GM12878 (cell line): ENCODE measurements at regions not wholly inside any gene's neighbourhood (a gene's known extent, or its start where the extent isn't known, plus 50 kb on each side); places are given as distances from the start of the nearest gene placed in this dataset.

Experiments
- ATAC-seq: fragments of 200-7000 bp; cut with Tn5 transposase; 3 replicates; pipeline ENCODE4 v1.9.1; 2020; ENCODE audit warnings: mild to moderate bottlenecking, moderate library complexity
- BruUV-seq: library from RNA; stranded (reverse); fragments of 400-500 nt; replicated peaks from 2 replicates; lab custom pipeline; 2021; lab: Mats Ljungman, UMichigan
- CTCF ChIA-PET: fragments of 300-600 bp; sonication (Branson Sonifier 250); formaldehyde crosslinking; extraction: SDS; loops from one replicate; lab custom pipeline; 2021; ENCODE audit warnings: inconsistent platforms; lab: Yijun Ruan, JAX
- POLR2A ChIA-PET: fragments of 350-600 bp; formaldehyde crosslinking; extraction: SDS; loops from one replicate; lab custom pipeline; 2021; ENCODE audit warnings: inconsistent platforms; lab: Charles Lee
- RAD21 ChIA-PET: fragments of 300-600 bp; sonication (Branson Sonifier 250); formaldehyde crosslinking; loops from one replicate; lab custom pipeline; 2023; ENCODE audit warnings: antibody characterized with exemption; ENCODE audit not compliant: unreplicated experiment; lab: Charles Lee
- SMC1A ChIA-PET: fragments of 300-600 bp; sonication (Branson Sonifier 250); formaldehyde crosslinking; loops from one replicate; lab custom pipeline; 2023; ENCODE audit not compliant: unreplicated experiment, uncharacterized antibody; lab: Charles Lee
- DNase-seq: peaks from one replicate; pipeline ENCODE4 v3.0.0-alpha.2; 2011; ENCODE audit warnings: low read depth, low spot score
- FAIRE-seq: peaks from 3 replicates; lab custom pipeline; 2011; peaks lifted over from hg19 to GRCh38; lab: Jason Lieb, UNC
- H2AFZ ChIP-seq: 2 replicates; pipeline ENCODE4 v1.6.0; 2011; ENCODE audit warnings: low read depth, low read length, control low read depth; ENCODE audit not compliant: control insufficient read depth
- H3K27ac ChIP-seq: 2 replicates; pipeline ENCODE4 v1.5.1; 2011; ENCODE audit warnings: control low read depth; ENCODE audit not compliant: control insufficient read depth, insufficient read depth
- H3K27me3 ChIP-seq, 2 experiments: replicated peaks in 1 of 2; 2 replicates each; pipeline versions ENCODE4 v1.6.0 to v1.6.1; 2011; ENCODE audit warnings: low read length in 1 of 2; ENCODE audit not compliant: control insufficient read depth in 2 of 2, insufficient read depth in 2 of 2
- H3K36me3 ChIP-seq, 2 experiments: 2 replicates each; pipeline ENCODE4 v1.5.1; 2011; ENCODE audit warnings: low read length in 1 of 2; ENCODE audit not compliant: control insufficient read depth in 2 of 2, insufficient read depth in 2 of 2
- H3K4me1 ChIP-seq: 2 replicates; pipeline ENCODE4 v1.6.1; 2011; ENCODE audit warnings: mild to moderate bottlenecking, low read length, moderate library complexity, mixed read lengths; ENCODE audit not compliant: control insufficient read depth, insufficient read depth
- H3K4me2 ChIP-seq: 2 replicates; pipeline ENCODE4 v1.6.0; 2011; ENCODE audit warnings: control low read depth; ENCODE audit not compliant: control insufficient read depth, insufficient read depth
- H3K4me3 ChIP-seq: fragments of 200-600 bp; sonication (generic); 2 replicates; pipeline ENCODE4 v1.5.1; 2016
- H3K79me2 ChIP-seq: 2 replicates; pipeline ENCODE4 v1.6.0; 2011; ENCODE audit warnings: low read length; ENCODE audit not compliant: control insufficient read depth, insufficient read depth
- H3K9ac ChIP-seq: 2 replicates; pipeline ENCODE4 v1.8.0; 2011; ENCODE audit warnings: low read length, control low read depth, mixed read lengths; ENCODE audit not compliant: control insufficient read depth, insufficient read depth
- H3K9me3 ChIP-seq: replicated peaks from 3 replicates; pipeline ENCODE4 v1.5.1; 2011; ENCODE audit warnings: mild to moderate bottlenecking, low read length; ENCODE audit not compliant: control insufficient read depth, insufficient read depth
- H4K20me1 ChIP-seq: 2 replicates; pipeline ENCODE4 v1.6.0; 2011; ENCODE audit not compliant: control insufficient read depth, insufficient read depth
- BHLHE40 ChIP-seq, 2 experiments: fragments of 450-650 bp in 1 of 2; IDR thresholded peaks; 2 replicates each; pipeline ENCODE4 v1.6.1; 2011 to 2017; ENCODE audit warnings: low read depth in 2 of 2, borderline replicate concordance in 1 of 2, improper control_type of control experiment in 1 of 2, low read length in 1 of 2, mild to moderate bottlenecking in 1 of 2
- E2F4 ChIP-seq: IDR thresholded peaks from 2 replicates; pipeline ENCODE4 v1.6.1; 2012; ENCODE audit warnings: low read depth, low read length, improper control_type of control experiment
- EED ChIP-seq: sonication (generic); IDR thresholded peaks from 2 replicates; pipeline ENCODE4 v1.6.1; 2016; ENCODE audit warnings: antibody characterized with exemption, low read depth
- ELK1 ChIP-seq: IDR thresholded peaks from 2 replicates; pipeline ENCODE4 v1.6.1; 2012; ENCODE audit warnings: low read depth, low read length, improper control_type of control experiment
- FOS ChIP-seq: IDR thresholded peaks from 3 replicates; pipeline ENCODE4 v1.6.1; 2011; ENCODE audit warnings: borderline replicate concordance; ENCODE audit not compliant: insufficient read length; ENCODE audit errors: extremely low read depth
- HDGF ChIP-seq: fragments of 450-650 bp; IDR thresholded peaks from 2 replicates; pipeline ENCODE4 v1.6.1; 2016; ENCODE audit warnings: antibody characterized with exemption
- IKZF1 ChIP-seq: fragments of 450-650 bp; conservative IDR thresholded peaks from 2 replicates; pipeline ENCODE4 v1.6.1; 2017; ENCODE audit warnings: antibody characterized with exemption, mild to moderate bottlenecking
- JUNB ChIP-seq: IDR thresholded peaks from 2 replicates; pipeline ENCODE4 v1.6.1; 2016; ENCODE audit warnings: antibody characterized with exemption, mild to moderate bottlenecking
- JUND ChIP-seq: IDR thresholded peaks from 2 replicates; pipeline ENCODE4 v1.6.1; 2012; ENCODE audit warnings: low read depth, mild to moderate bottlenecking, low read length, improper control_type of control experiment, moderate library complexity
- NFYA ChIP-seq: IDR thresholded peaks from 2 replicates; pipeline ENCODE4 v1.6.1; 2011; ENCODE audit warnings: low read depth, mild to moderate bottlenecking, low read length, improper control_type of control experiment, borderline replicate concordance
- PKNOX1 ChIP-seq: fragments of 450-650 bp; IDR thresholded peaks from 2 replicates; pipeline ENCODE4 v1.6.1; 2016; ENCODE audit warnings: mild to moderate bottlenecking
- RAD51 ChIP-seq: fragments of 450-650 bp; IDR thresholded peaks from 2 replicates; pipeline ENCODE4 v1.6.1; 2016; ENCODE audit warnings: moderate library complexity, mild to moderate bottlenecking, inconsistent platforms
- SKIL ChIP-seq: fragments of 450-650 bp; IDR thresholded peaks from 2 replicates; pipeline ENCODE4 v1.6.1; 2017; ENCODE audit warnings: mild to moderate bottlenecking, low read depth, inconsistent platforms; ENCODE audit not compliant: poor library complexity, severe bottlenecking
- SRF ChIP-seq, 2 experiments: IDR thresholded peaks; 2 replicates each; pipeline ENCODE4 v1.6.1; 2011; ENCODE audit warnings: low read depth in 2 of 2, low read length in 2 of 2, mild to moderate bottlenecking in 1 of 2, moderate library complexity in 1 of 2
- TAF1 ChIP-seq: IDR thresholded peaks from 2 replicates; pipeline ENCODE4 v1.6.1; 2011; ENCODE audit warnings: mild to moderate bottlenecking, low read depth, low read length, borderline replicate concordance
- TCF7 ChIP-seq: IDR thresholded peaks from 2 replicates; pipeline ENCODE4 v1.6.1; 2014; ENCODE audit warnings: antibody characterized with exemption, borderline replicate concordance
- ZNF384 ChIP-seq: IDR thresholded peaks from 2 replicates; pipeline ENCODE4 v1.6.1; 2012; ENCODE audit warnings: low read depth, mild to moderate bottlenecking, low read length, improper control_type of control experiment, borderline replicate concordance
- WGBS: methylation state at CpG from one replicate; pipeline ENCODE4 v1.1.6; 2016; ENCODE audit warnings: low lambda C conversion rate; ENCODE audit not compliant: insufficient replicate concordance, insufficient coverage; ENCODE audit errors: missing lambda C conversion rate; 5-methylcytosine and 5-hydroxymethylcytosine counted together
- in situ Hi-C: fragments of 300-500 bp; cut with MboI; formaldehyde crosslinking; loops from 9 replicates; pipeline ENCODE4 v1.14.3; 2018; ENCODE audit warnings: mixed read lengths
- intact Hi-C: fragments of 100-400 bp; cut with micrococcal nuclease; formaldehyde crosslinking; loops from one replicate; pipeline ENCODE4 v1.14.2; 2022; ENCODE audit not compliant: unreplicated experiment

- Histone ChIP-seq H3K4me2 (no peak overlapping the region), H3K4me3 (no peak overlapping the region), H3K27ac (no peak overlapping the region), H3K9me3 (no peaks in the 10 kb centered on the region; the same call in 2 of the 3 replicates), H3K36me3 (no peaks in the 10 kb centered on the region), H2AFZ (no peak overlapping the region), H3K79me2 (no peaks in the 10 kb centered on the region), H3K27me3 (peaks cover 1 to 3% of the 10 kb centered on the region in 2 experiments; a peak in 2 of 4 replicates), H4K20me1 (no peaks in the 10 kb centered on the region), H3K4me1 (no peaks in the 10 kb centered on the region), H3K9ac (no peak overlapping the region)
- in situ Hi-C loops: no loop called here
- ChIA-PET POLR2A (no interaction called here), SMC1A (no interaction called here), CTCF (no interaction called here), RAD21 (no interaction called here)
- DNase-seq (no peak), ATAC-seq (no peak), FAIRE-seq (no peak)
- TF ChIP-seq HDGF (no peak), RAD51 (no peak), FOS (no peak), JUNB (no peak), JUND (no peak), ZNF384 (no peak), TCF7 (no peak), SRF (IDR thresholded peaks at IDR 0.05; ENCODE audit: low read depth in 2 of 2, low read length in 2 of 2) (no peak), E2F4 (no peak), IKZF1 (no peak), EED (no peak), BHLHE40 (IDR thresholded peaks at IDR 0.05; ENCODE audit: borderline replicate concordance in 1 of 2, low read depth in 2 of 2, low read length in 1 of 2) (no peak), TAF1 (no peak), SKIL (no peak), NFYA (no peak), PKNOX1 (no peak), ELK1 (no peak)
- no TSS peak for BruUV-seq
- intact Hi-C loops: no loop called here
- 18% methylated on average over 11 of the region's 11 CpGs for WGBS
Measured at GRCh38 chr1:36625935-36626310, 143.2 kb upstream of the CSF3R start.
